ENCODE measurements at regions not wholly inside any gene's neighbourhood (a gene's known extent, or its start where the extent isn't known, plus 50 kb on each side); places are given as distances from the start of the nearest gene placed in this dataset.
"Not testable (repeated sequence)": the region's sequence is repeated elsewhere in the genome, so short reads cannot be mapped to it uniquely, and the experiment has no call there.

GRCh38 chr6:21856844-21857243, 263.3 kb downstream of the SOX4 start:
- no peak for DNase-seq

GRCh38 chr6:21858076-21858475, 264.5 kb downstream of the SOX4 start:
- DNase-seq = no peak

- no peak for DNase-seq
Measured at GRCh38 chr6:21859193-21859735, 265.7 kb downstream of the SOX4 start.

GRCh38 chr6:21861942-21862341, 268.4 kb downstream of the SOX4 start:
- DNase-seq = no peak

- no peak for DNase-seq
Measured at GRCh38 chr6:21864206-21864605, 270.7 kb downstream of the SOX4 start.

GRCh38 chr6:21868226-21868625, 274.7 kb downstream of the SOX4 start:
- DNase-seq = no peak

- DNase-seq = no peak
Measured at GRCh38 chr6:21869085-21869771, 275.7 kb downstream of the SOX4 start.

- no peak for DNase-seq
Measured at GRCh38 chr6:21870076-21870730, 276.7 kb downstream of the SOX4 start.

GRCh38 chr6:21871831-21872230, 278.3 kb downstream of the SOX4 start:
- no peak for DNase-seq

- no peak for DNase-seq
Measured at GRCh38 chr6:21872749-21873148, 279.2 kb downstream of the SOX4 start.

GRCh38 chr6:21873562-21873961, 280.0 kb downstream of the SOX4 start:
- DNase-seq = no peak

GRCh38 chr6:21874372-21874771, 280.8 kb downstream of the SOX4 start:
- no peak for DNase-seq

- DNase-seq = not testable (repeated sequence)
Measured at GRCh38 chr6:21877037-21877436, 283.5 kb downstream of the SOX4 start.

GRCh38 chr6:21880249-21880648, 286.7 kb downstream of the SOX4 start:
- not testable (repeated sequence) for DNase-seq

- no peak for DNase-seq
Measured at GRCh38 chr6:21881969-21882465, 288.5 kb downstream of the SOX4 start.

GRCh38 chr6:21883595-21884328, 290.2 kb downstream of the SOX4 start:
- no peak for DNase-seq

GRCh38 chr6:21885111-21885510, 291.6 kb downstream of the SOX4 start:
- no peak for DNase-seq

GRCh38 chr6:21885532-21886114, 292.1 kb downstream of the SOX4 start:
- no peak for DNase-seq

GRCh38 chr6:21886542-21887151, 293.1 kb downstream of the SOX4 start:
- no peak for DNase-seq

- no peak for DNase-seq
Measured at GRCh38 chr6:21887231-21888185, 294.0 kb downstream of the SOX4 start.

- DNase-seq = no peak
Measured at GRCh38 chr6:21891080-21891479, 297.5 kb downstream of the SOX4 start.
